Inflammatory macrophage treated with lipopolysaccharide for 1 hour (primary cell): ENCODE measurements at regions not wholly inside any gene's neighbourhood (a gene's known extent, or its start where the extent isn't known, plus 50 kb on each side); places are given as distances from the start of the nearest gene placed in this dataset.
A peak's percentile ranks its signal among the peaks of the same experiment; 100 is the strongest.
"Not testable (repeated sequence)": the region's sequence is repeated elsewhere in the genome, so short reads cannot be mapped to it uniquely, and the experiment has no call there.

ENCODE experiments used
- DNase-seq, 2 donors: peaks; one replicate each; pipeline ENCODE4 v3.0.0-alpha.2; 2020 to 2022

DNA sequence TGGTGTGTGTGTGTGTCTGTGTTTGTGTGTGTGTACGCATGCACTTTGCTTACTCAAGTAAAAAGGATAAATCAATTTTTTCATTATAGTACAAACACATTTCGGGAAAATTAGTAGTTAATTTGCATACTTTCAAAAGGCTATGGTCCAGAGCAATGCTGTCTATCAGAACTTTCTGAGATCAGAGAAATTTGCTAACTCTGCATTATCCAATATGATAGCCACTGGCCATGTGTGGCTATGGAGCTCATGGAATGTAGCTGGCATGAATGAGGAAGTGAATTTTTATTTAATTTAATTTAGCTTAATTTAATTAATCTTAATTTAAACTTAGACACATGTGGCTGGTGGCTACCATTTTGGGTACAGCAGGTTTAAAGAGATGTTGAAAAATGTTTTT is 289.6 kb downstream of the MAT2B start:
- DNase-seq, result no peak

GRCh38 chr5:163807781-163808180 is 302.4 kb downstream of the MAT2B start:
- no peak for DNase-seq

GRCh38 chr5:163809473-163809872 is 304.1 kb downstream of the MAT2B start:
- DNase-seq, result no peak

DNA sequence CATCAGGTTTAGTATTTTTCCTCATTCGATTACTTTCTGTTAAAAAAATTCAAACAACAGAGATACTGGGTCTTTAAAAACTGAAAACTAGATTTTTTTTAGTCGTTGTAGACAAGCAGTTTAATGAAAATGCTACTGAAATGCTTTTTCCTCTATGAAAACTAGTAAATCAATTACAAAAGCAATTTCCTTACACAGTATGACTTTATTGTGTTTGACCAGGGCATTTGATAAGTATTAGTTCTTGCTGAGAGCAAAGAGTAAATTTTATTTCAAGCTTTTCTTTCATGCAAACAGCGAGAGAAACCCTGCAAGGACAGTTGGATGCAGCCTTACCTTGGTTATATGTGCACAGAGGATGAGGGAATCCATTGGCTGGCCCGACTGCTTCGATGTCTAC is 308.5 kb downstream of the MAT2B start:
- no peak for DNase-seq

DNA sequence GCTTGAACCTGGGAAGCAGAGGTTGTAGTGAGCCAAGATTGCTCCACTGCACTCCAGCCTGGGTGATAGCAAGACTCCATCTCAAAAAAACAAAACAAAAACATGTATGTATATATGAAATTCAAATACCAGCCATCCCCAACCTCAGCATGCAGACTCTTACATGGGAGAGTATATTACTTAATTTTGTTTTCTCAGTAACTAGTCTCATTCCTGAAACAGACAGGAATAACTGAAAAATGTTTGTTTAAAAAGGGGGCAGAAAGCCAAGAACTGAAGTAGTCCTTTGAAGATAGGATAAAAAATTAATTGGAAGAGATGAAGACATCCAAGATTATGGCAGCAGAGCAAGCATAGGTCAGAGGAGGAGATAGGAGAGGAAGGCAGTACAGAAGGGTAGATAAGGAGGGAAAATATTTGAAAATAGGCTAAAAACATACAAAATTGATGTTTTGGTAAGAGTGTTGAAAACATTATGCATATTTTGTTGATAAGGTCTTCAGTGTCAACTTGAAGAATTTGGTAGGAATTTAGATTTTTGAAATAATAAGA is 309.9 kb downstream of the MAT2B start:
- DNase-seq, result no peak

GRCh38 chr5:163821142-163821541 is 315.7 kb downstream of the MAT2B start:
- DNase-seq, result peak in 1 of 2 donors; percentile 14

- DNase-seq, result no peak
Measured at GRCh38 chr5:163822548-163822947, 317.1 kb downstream of the MAT2B start.

- no peak for DNase-seq
Measured at GRCh38 chr5:163825661-163826060, 320.2 kb downstream of the MAT2B start.

GRCh38 chr5:163826201-163826600 is 320.8 kb downstream of the MAT2B start:
- no peak for DNase-seq

- DNase-seq, result no peak
Measured at GRCh38 chr5:163832155-163832554, 326.7 kb downstream of the MAT2B start.

- DNase-seq, result no peak
Measured at GRCh38 chr5:163838738-163839137, 333.3 kb downstream of the MAT2B start.

- DNase-seq, result no peak
Measured at GRCh38 chr5:163846512-163846911, 341.1 kb downstream of the MAT2B start.

GRCh38 chr5:163855754-163856153 is 350.3 kb downstream of the MAT2B start:
- DNase-seq, result no peak

- DNase-seq, result no peak
Measured at GRCh38 chr5:163861670-163862069, 356.3 kb downstream of the MAT2B start.

GRCh38 chr5:163867324-163867723 is 361.9 kb downstream of the MAT2B start:
- no peak for DNase-seq

GRCh38 chr5:163867738-163868137 is 362.3 kb downstream of the MAT2B start:
- no peak for DNase-seq

GRCh38 chr5:163869581-163869980 is 364.2 kb downstream of the MAT2B start:
- no peak for DNase-seq

DNA sequence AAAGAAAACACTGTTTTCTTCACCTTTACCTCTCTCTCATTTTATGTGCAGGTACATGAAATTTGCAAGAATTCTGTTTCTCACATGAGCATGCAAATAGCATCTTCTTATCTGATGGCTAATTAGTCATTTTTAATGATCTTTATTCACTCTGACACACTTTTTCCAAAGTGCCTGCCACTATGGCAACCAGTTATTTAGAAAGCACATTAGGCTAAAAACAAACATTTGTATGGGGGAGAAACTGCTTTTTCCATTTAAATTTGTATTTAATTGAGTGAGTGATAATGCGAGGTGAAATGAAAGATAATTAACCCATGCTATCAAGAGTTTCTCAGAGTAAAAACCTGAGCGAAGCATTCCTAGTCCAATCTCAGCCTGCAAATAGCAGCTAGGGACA is 365.0 kb downstream of the MAT2B start:
- DNase-seq, result no peak

DNA sequence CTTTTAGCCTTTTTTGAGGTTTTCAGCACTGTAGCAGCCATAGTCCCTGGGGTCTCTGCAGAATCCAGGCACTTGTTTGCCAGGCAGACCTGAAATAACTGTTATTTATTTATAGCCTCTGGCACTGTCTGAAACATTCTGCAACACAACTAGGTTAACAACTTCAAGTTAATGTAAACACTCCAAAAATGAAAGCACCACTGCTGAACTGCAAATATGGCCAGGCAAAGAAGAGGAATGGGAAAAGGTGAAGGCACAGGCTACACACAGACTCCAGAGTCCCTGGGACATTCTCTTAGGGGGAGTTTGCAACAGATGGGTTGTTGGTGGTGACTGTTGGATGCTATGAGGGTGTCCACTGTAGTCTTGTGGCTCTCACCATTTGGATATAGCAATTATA is 369.0 kb downstream of the MAT2B start:
- no peak for DNase-seq

GRCh38 chr5:163874912-163875311 is 369.5 kb downstream of the MAT2B start:
- not testable (repeated sequence) for DNase-seq

DNA sequence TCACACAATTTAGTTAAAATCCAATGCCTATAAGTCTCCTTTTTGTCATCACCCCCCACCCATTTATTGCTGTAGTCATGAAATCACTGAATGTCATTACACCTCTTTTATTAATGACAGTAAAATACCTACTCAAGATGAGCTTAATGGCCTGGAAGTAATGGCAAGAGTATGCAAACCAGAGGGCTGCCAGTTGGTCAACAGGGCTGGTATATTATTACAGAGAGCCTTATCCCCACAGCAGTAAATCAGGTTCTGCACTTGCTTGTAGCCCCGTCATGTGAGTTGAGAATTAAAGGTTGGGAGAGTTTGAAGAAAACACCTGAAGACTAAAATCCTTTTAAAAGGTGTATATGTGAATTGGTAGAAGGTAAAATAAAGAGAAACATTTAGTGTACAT is 372.4 kb downstream of the MAT2B start:
- DNase-seq, result no peak

GRCh38 chr5:163878490-163878889 is 373.1 kb downstream of the MAT2B start:
- no peak for DNase-seq

GRCh38 chr5:163880302-163880701 is 374.9 kb downstream of the MAT2B start:
- no peak for DNase-seq

GRCh38 chr5:163885117-163885516 is 379.7 kb downstream of the MAT2B start:
- DNase-seq, result no peak

DNA sequence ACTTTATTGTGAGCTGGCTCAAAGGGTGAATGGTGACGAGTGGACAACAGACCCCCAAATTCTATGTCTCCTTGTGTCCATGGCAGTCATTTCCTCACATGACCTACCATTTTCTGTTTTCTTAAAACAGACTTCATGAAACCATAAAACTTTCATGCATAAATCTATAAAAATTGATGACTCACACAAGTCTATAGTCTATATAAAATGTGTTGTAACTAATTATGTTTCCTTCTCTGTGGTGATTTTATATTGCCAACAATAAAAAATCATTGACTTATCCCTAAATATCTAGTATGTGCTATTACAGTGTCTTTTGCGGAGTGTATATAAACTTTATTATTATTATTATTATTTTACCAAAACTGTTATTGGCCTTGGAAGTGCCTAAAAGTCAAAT is 382.4 kb downstream of the MAT2B start:
- no peak for DNase-seq

DNA sequence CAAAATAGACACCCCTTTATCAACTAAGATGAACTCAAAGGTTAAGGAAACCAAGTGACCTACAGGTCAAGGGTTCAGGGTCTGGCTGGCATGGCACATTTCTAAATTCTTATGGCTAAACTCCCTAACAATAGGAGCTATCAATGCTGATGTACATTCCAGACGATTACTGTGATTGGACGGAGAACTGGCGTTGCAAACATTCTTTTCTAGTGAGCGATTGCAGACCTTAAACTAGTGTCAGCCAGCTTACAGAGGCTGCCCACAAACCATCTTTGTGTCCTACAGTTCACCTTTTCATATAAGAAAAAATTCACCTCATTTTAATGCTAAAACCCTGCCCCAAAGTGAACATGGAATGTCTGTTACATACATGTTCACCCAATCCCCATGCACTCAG is 382.9 kb downstream of the MAT2B start:
- DNase-seq, result no peak
